ES-I3 (cell line): ENCODE measurements at regions not wholly inside any gene's neighbourhood (a gene's known extent, or its start where the extent isn't known, plus 50 kb on each side); places are given as distances from the start of the nearest gene placed in this dataset.

Experiments used
- H3K36me3 ChIP-seq: 2 replicates; pipeline ENCODE4 v1.6.1; 2013; ENCODE audit warnings: mild to moderate bottlenecking, low read length, control low read depth, moderate library complexity; ENCODE audit not compliant: insufficient read depth
- H3K4me1 ChIP-seq: 2 replicates; pipeline ENCODE4 v1.6.1; 2013; ENCODE audit warnings: mild to moderate bottlenecking, control low read depth, low read length; ENCODE audit not compliant: insufficient read depth
- H3K9ac ChIP-seq: 2 replicates; pipeline ENCODE4 v1.6.1; 2013; ENCODE audit warnings: low read depth, mild to moderate bottlenecking, low read length, moderate library complexity
- H3K9me3 ChIP-seq: 2 replicates; pipeline ENCODE4 v1.6.1; 2013; ENCODE audit warnings: mild to moderate bottlenecking, low read length, moderate library complexity; ENCODE audit not compliant: control insufficient read depth, insufficient read depth

DNA sequence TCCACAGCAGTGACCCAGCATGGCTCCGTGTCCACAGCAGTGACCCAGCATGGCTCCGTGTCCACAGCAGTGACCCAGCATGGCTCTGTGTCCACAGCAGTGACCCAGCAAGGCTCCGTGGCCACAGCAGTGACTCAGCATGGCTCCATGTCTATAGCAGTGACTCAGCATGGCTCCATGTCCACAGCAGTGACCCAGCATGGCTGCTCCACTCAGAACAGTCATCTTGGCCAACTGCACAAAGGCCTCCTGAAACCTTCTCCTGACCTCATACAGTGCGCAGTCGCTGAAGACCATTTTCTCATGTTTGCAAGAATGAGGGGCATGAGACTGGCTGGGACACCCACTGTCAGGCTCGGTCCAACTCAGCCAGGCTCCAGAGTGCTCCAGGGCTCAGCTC lies 333.4 kb upstream of the RAB6C start:
- no peaks in the 10 kb centered on the region for H3K9me3 ChIP-seq
- no peaks in the 10 kb centered on the region for H3K4me1 ChIP-seq
- no peaks in the 10 kb centered on the region for H3K36me3 ChIP-seq
- no peak overlapping the region for H3K9ac ChIP-seq

DNA sequence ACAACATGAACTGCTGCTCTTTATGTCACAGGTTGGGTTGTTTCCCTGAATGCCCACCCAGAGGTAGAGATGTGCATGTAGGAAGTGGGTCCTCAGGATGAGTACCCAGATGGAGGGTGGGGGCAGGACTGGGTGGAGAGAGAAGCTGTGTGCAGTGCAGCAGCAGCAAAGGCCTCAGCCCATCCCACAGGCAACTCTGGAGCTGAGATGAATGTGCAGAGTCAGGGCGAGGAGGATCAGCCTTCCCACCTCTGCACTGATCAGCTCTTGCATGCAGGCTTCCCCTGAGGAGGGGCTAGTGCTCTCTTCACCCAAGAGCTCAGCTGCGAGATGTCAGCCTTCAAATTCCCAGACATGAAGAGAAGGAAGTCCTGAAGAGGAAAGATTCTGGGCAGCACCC lies 326.2 kb upstream of the RAB6C start:
- Histone ChIP-seq H3K9me3 (no peaks in the 10 kb centered on the region), H3K36me3 (no peaks in the 10 kb centered on the region), H3K4me1 (no peaks in the 10 kb centered on the region), H3K9ac (no peak overlapping the region)

DNA sequence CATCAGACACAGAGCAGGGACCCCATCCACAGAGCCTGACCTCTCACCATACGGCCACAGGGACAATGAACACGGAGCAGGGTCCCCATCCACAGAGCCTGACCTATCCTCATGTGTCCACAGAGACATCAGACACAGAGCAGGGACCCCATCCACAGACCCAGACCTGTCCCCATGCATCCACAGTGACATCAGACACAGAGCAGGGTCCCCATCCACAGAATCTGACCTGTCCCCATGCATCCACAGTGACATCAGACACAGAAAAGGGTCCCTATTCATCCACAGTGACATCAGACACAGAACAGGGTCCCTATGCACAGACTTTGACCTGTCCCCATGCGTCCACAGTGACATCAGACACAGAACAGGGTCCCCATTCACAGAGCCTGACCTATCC lies 325.1 kb upstream of the RAB6C start:
- H3K36me3 ChIP-seq: no peaks in the 10 kb centered on the region
- no peak overlapping the region for H3K9ac ChIP-seq
- no peaks in the 10 kb centered on the region for H3K9me3 ChIP-seq
- H3K4me1 ChIP-seq: no peaks in the 10 kb centered on the region

DNA sequence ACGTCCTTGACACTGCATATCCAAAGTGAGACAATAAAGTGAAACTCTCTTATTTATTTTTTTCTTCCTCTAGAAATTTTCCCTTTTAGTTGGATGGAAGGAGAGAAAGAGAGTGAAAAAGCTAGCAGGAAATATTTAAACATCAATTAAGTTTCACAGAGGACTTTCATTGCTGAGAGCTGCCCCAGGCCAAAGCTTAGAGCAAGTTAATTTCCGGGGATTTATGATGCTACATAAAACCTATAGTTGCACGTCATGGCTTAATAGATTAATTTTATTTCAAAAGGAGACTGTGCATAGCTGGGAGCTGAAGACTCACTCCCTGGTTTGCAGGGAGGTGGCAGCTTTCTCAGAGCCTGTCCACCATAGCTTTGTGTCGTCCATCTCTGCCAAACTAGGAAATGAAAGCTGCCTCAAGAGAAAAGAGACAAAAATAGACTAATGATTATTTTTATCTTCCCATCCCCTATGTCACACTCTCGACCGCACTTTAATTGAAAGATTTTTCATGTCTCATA lies 323.3 kb upstream of the RAB6C start:
- Histone ChIP-seq H3K4me1 (no peaks in the 10 kb centered on the region), H3K9ac (no peak overlapping the region), H3K36me3 (no peaks in the 10 kb centered on the region), H3K9me3 (no peaks in the 10 kb centered on the region)

DNA sequence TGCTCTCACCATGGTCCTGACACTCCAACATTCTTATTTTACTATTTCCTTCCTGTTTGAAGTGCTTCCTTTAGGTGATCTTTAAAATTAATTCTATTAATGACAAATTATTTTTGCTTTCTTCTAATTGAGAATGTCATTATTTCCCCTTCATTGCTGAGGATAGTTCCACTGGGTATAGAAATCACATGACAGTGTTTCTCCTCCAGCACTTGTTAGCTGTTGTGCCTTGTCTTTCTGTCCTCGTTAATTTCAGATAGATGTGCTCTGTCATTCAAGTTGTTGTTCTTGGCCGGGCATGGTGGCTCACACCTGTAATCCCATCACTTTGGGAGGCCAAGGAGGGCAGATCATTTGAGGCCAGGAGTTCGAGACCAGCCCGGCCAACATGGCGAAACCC lies 321.0 kb upstream of the RAB6C start:
- no peaks in the 10 kb centered on the region for H3K36me3 ChIP-seq
- H3K9ac ChIP-seq: no peak overlapping the region
- no peaks in the 10 kb centered on the region for H3K9me3 ChIP-seq
- H3K4me1 ChIP-seq: no peaks in the 10 kb centered on the region

DNA sequence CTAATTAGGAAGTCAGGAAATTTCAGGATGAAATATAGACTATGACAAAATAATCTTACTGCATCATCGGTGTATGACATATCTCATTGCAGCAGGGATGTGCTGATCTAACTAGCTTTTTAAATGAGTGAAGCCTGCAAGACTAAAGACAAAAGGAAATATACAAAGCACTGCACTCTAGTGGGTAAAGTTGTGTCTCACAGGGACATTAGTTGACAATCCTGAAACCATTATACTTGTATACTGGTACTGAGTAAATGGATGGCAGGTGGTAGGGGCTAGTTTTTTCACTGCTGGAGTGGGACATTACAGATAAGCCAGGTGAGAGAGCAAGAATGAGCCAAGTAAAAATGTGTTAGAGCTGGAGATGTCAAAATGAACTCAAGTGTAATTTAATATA lies 317.5 kb upstream of the RAB6C start:
- Histone ChIP-seq H3K36me3 (no peaks in the 10 kb centered on the region), H3K9me3 (no peaks in the 10 kb centered on the region), H3K9ac (no peak overlapping the region), H3K4me1 (no peaks in the 10 kb centered on the region)

DNA sequence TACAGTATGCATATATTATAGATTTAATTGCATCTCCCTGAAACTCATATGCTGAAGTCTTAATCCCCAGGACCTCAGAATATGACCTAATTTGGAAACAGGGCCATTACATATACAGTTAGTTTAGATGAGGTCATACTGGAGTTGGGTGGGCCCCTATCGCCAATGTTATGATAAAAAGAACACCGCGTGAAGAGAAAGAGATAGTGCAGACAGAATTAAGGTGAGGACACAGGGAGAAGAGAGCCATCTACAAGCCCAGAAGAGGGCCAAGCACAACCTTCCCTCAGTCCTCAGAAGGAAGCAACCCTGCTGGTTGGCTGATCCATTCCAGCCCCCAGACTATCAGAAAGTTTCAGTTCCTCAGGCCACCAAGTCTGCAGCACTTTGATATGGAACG lies 311.9 kb upstream of the RAB6C start:
- Histone ChIP-seq H3K9ac (no peak overlapping the region), H3K4me1 (no peaks in the 10 kb centered on the region), H3K36me3 (no peaks in the 10 kb centered on the region), H3K9me3 (no peaks in the 10 kb centered on the region)

DNA sequence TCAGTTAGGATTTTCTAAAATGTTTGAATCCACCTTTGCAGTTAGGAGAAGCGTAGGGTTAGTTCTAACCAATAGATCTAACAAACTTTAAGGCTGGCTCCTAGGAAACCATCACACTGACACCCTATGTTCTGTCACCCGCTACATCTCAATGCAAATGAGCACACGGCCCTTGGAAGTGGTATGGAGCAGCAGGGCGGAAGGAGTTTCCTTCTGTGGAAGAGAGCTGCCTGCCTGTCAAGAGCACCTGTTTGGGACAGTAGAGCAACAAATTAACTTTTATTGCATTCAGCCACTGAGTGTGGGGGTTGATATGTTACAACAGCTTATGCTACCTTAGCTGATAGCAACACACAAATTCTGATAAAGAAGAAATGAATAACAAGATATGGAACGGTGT lies 306.9 kb upstream of the RAB6C start:
- no peaks in the 10 kb centered on the region for H3K9me3 ChIP-seq
- no peak overlapping the region for H3K9ac ChIP-seq
- 0 out of 2 replicates have a peak, but pooled peaks cover 4% of the 10 kb centered on the region for H3K4me1 ChIP-seq
- no peaks in the 10 kb centered on the region for H3K36me3 ChIP-seq

DNA sequence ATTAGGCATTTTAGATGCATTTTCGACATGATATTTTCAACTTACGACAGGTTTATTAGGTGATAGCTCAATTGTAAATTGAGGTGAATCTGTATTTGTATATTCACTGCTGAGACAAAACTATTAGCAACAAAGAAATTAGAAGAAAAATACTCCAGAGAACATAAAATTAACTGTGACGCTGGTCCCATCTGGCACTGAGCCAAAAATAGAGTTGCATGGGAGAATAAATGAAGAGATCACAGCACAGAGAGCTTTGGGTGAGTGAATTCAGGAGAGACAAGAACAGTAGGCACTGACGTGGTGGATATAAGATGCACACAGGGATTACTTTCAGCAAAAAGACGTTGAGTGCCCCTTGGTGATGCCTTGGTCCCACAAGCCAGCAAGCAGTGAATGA lies 306.2 kb upstream of the RAB6C start:
- H3K9ac ChIP-seq: no peak overlapping the region
- 0 out of 2 replicates have a peak, but pooled peaks cover 4% of the 10 kb centered on the region for H3K4me1 ChIP-seq
- H3K36me3 ChIP-seq: no peaks in the 10 kb centered on the region
- no peaks in the 10 kb centered on the region for H3K9me3 ChIP-seq

DNA sequence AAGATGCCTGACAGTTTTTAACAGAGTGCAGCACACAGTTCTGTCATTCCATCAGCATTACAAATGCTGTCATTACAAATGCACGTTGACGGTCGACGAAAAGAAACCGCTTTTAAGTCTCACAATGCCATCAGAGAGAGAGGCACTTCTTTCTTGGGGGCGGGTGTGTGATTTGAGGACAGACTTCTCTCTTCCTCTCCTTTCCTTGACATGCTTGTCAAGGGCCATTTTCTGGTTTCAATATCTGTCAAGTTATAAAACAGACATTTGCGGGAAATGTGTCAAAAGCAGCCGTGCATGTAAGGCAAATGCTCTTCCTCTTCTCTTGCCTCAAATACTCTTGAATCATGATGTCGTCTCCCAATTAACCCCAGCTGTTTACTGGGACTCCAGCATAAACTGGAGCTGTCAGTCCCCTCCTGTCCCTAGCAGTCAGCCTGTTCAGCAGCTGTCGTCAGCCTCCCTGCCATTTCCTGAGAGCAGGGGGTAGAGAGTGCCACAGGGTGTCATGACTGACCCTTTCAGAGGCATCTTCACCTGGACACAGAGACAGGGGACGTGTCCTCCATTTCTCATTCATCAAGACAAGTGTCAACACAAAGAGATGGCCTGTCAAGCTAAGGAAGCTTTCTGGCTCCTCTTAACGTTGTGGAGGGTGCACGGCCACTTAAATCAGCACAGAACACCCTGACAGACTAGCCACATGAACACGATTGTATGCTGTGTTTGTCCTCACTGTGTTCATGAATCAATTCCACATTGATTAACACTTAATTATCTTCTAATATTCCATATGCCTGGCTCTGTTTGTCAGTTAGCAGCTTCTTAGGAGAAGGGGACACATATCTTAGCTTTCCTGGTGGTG lies 305.4 kb upstream of the RAB6C start:
- no peaks in the 10 kb centered on the region for H3K9me3 ChIP-seq
- no peaks in the 10 kb centered on the region for H3K36me3 ChIP-seq
- no peak overlapping the region for H3K9ac ChIP-seq
- 0 out of 2 replicates have a peak, but pooled peaks cover 4% of the 10 kb centered on the region for H3K4me1 ChIP-seq

DNA sequence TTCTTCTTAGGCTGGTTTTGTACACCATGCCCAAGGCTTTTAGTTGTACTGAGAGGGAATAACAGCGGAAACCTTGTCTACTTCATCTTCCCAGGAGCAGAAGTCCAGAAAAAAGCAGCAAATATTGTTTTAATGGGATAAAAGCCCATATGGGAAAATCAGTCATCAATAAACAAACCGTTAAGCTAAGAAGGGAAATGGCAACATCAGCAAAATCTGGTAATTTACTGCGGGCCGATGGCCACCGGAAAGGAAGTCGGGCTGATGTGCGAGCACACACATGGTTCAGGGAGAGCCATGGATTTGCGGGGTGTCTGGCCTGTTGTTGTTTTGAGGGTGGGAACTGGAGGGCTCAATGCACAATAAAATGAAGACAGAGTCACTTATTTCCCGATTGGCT lies 300.7 kb upstream of the RAB6C start:
- no peaks in the 10 kb centered on the region for H3K4me1 ChIP-seq
- no peaks in the 10 kb centered on the region for H3K36me3 ChIP-seq
- no peaks in the 10 kb centered on the region for H3K9me3 ChIP-seq
- H3K9ac ChIP-seq: no peak overlapping the region

DNA sequence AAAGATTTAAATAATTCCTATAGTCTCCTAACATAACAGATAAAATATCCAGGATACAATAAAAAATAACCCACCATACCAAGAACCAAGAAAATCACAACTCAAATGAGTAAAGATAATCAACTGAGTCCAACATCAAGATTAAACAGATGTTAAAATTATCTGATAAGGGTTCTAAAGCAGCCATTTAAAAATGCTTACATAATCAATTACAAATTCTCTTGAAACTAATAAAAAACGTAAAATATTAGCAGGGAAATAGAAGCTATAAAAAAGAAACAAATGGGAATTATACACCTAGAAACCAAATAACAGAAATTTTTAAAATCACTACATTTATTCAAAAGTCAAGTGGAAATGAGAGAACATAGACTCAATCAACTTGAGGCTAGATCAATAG lies 297.7 kb upstream of the RAB6C start:
- no peak overlapping the region for H3K9ac ChIP-seq
- no peaks in the 10 kb centered on the region for H3K4me1 ChIP-seq

DNA sequence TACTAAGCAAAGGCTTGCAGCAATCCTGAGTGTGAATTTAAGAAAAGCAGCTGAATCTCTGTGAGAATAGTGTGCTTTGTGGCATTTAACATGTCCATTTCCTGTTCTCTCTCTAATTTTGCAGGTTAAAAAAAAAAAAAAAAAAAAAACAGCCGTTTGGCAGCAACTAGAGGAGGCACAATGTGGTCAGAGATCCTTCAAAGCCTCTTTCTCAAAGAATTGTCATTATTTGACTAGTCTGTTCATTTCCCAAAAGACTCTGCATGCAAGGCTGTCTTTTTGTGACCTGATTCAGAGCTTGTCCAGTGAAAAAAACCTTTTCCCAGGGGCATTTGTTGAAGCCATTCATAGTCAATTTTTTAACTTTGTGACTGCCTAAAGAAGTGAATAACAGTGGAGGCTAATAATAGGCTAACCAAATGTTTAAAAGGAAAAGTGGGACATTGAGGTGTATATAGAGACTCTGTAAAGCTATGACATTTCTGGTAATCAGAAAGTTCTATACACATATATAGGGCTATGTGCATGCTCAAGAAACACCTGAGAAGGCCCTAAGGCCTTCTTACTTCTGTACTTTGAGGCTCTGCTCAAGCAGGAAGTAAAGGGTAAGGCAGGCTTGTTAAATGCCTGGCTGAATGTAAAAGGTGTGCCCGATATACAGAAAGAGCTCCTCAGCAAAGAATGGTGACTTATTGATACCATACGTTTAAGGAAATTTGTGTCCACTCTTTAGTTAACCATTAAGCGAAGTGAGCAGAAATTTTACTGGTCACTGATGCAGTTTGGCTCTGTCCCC lies 289.6 kb upstream of the RAB6C start:
- Histone ChIP-seq H3K9ac (no peak overlapping the region), H3K4me1 (peaks cover 4% of the 10 kb centered on the region; the same call in 1 of the 2 replicates), H3K36me3 (no peaks in the 10 kb centered on the region), H3K9me3 (no peaks in the 10 kb centered on the region)

More for the DNA sequence above, 297.7 kb upstream of the RAB6C start:
- Histone ChIP-seq H3K9me3 (no peaks in the 10 kb centered on the region), H3K36me3 (no peaks in the 10 kb centered on the region)

DNA sequence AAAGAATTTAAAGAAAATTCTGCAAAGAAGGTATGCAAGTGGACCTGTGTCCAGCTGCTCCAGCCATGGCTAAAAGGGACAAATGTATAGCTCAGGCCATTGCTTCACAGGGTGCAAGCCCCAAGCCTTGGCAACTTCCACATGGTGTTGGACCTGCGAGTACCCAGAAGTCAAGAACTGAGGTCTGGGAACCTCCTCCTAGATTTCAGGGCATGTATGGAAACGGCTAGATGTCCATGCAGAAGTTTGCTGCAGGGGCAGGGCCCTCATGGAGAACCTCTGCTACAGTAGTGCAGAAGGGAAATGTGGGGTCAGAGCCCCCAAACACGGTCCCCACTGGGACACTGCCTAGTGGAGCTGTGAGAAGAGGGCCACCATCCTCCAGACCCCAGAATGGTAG lies 284.0 kb upstream of the RAB6C start:
- no peaks in the 10 kb centered on the region for H3K9me3 ChIP-seq
- no peaks in the 10 kb centered on the region for H3K4me1 ChIP-seq
- H3K9ac ChIP-seq: no peak overlapping the region
- no peaks in the 10 kb centered on the region for H3K36me3 ChIP-seq

DNA sequence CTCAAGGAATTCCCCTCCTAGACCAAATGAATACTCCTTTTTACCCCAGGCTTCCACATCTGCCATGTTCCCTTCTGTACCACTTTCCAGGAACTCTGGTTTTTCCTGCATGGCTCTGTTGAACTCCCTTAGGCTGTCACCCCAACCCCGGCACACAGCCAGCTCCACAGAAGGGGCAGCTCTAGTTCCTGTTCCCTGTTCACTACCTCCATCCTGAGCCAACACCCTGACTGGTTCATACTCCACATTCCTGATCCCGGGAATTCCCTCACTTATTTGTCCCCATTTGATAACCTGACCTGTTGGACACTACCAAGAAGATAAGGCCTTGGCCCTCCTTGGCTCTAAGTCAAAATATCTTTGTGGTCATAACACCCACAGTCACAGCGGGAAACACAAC lies 280.9 kb upstream of the RAB6C start:
- H3K36me3 ChIP-seq: no peaks in the 10 kb centered on the region
- H3K9me3 ChIP-seq: no peaks in the 10 kb centered on the region
- no peaks in the 10 kb centered on the region for H3K4me1 ChIP-seq
- no peak overlapping the region for H3K9ac ChIP-seq
